ENCODE measurements at regions not wholly inside any gene's neighbourhood (a gene's known extent, or its start where the extent isn't known, plus 50 kb on each side); places are given as distances from the start of the nearest gene placed in this dataset.
"Not testable (repeated sequence)": the region's sequence is repeated elsewhere in the genome, so short reads cannot be mapped to it uniquely, and the experiment has no call there.

DNA sequence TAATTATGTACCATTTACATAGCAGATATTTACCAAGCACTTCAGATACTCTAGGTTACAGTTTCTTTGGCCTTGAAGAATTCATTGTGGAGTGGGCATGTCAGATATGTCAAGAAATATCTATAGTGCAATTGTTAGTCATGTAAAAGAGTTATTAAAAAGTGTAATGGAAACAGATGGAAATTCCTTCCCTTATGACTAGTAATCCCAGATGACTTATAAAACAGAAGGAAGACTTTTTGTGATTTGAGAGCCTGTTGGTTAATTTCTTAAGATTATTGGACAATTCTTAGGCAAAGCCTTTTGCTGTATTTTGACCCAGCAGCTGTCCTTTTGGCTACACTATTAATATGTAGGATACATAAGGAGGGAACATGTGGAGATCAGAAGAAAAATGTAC is 708.9 kb upstream of the NECTIN3 start:
- no peak overlapping the region for H3K27ac Mint-ChIP-seq
- no peaks in the 10 kb centered on the region; the same call in 1 of the 2 replicates for H3K36me3 Mint-ChIP-seq (ENCODE audit: low read depth)
- H3K4me3 Mint-ChIP-seq, result no peak overlapping the region
- H3K4me1 Mint-ChIP-seq (ENCODE audit: low read depth), result peaks cover 16% of the 10 kb centered on the region
- H3K9me3 Mint-ChIP-seq, result no peaks in the 10 kb centered on the region
- no peaks in the 10 kb centered on the region; the same call in 1 of the 2 replicates for H3K27me3 Mint-ChIP-seq (ENCODE audit: insufficient read depth)
- TF ChIP-seq, protein P1, sequence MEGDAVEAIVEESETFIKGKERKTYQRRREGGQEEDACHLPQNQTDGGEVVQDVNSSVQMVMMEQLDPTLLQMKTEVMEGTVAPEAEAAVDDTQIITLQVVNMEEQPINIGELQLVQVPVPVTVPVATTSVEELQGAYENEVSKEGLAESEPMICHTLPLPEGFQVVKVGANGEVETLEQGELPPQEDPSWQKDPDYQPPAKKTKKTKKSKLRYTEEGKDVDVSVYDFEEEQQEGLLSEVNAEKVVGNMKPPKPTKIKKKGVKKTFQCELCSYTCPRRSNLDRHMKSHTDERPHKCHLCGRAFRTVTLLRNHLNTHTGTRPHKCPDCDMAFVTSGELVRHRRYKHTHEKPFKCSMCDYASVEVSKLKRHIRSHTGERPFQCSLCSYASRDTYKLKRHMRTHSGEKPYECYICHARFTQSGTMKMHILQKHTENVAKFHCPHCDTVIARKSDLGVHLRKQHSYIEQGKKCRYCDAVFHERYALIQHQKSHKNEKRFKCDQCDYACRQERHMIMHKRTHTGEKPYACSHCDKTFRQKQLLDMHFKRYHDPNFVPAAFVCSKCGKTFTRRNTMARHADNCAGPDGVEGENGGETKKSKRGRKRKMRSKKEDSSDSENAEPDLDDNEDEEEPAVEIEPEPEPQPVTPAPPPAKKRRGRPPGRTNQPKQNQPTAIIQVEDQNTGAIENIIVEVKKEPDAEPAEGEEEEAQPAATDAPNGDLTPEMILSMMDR (IDR thresholded peaks at IDR 0.05), result no peak
- no peak for DNase-seq

DNA sequence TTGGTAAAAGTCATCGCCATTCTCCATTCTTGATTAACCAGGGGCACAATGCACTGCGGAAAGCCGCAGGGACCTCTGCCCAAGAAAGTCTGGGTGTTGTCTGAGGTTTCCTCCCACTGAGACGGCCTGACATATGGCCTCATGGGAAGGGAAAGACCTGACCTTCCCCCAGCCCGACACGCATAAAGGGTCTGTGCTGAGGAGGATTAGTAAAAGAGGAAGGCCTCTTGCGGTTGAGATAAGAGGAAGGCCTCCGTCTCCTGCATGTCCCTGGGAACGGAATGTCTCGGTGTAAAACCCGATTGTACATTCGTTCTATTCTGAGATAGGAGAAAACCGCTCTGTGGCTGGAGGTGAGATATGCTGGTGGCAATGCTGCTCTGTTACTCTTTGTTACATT is 704.3 kb upstream of the NECTIN3 start:
- not testable (repeated sequence) for H3K27ac Mint-ChIP-seq; H3K4me1 Mint-ChIP-seq (ENCODE audit: low read depth); H3K36me3 Mint-ChIP-seq (ENCODE audit: low read depth); H3K9me3 Mint-ChIP-seq; H3K27me3 Mint-ChIP-seq (ENCODE audit: insufficient read depth); DNase-seq; H3K4me3 Mint-ChIP-seq

DNA sequence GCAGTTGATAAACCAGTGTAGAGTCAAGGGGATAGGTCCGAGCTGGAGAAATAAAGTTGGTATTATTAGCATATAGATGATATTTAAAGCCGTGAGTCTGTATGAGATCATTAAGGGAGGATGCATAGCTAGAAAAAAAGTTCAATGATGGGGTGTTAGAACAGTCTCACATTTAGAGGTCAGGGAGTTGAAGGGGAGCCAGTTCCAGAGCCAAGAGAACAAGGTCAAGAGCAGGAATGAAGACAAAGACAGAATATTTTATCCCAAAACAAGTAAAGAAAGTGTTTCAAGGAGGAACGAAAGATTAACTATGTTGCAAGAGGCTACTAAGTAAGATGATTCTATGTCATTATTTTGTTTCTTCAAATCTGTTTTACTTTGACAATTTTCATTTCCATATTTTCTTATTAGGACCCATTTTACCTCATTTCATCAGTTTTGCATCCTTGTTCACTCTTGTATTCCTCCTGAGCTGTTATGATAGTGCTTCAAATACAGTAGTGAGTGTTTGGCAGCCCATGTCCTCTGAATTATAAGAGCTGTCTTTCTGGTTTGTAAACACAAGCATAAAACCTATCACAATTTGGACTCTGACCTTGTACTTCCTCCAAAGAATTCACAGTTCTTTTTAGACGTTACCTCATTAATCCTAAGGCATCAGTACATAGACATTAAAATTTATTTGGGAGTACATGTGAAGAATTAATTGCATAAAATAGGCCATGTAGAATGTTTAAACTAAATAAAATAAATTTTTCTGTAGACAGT is 695.7 kb upstream of the NECTIN3 start:
- peaks cover 9% of the 10 kb centered on the region for H3K4me1 Mint-ChIP-seq (ENCODE audit: low read depth)
- H3K27ac Mint-ChIP-seq, result no peak overlapping the region

DNA sequence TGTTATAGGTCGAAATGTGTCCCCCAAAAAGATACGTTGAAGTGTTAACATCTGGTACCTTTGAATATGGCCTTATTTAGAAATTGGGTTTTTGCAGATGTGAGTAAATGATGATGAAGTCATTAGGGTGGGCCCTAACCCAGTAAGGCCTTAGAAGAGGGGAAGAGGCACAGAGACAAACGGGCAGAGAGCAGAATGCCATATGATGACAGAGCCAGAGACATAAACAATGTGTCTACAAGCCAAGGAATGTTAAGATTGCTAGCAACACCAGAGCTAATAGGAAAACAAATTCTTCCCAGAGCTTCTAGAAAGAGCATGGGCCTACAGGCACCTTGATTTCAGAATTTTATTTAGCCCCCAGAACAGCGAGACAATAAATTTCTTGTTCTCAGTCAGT is 693.1 kb upstream of the NECTIN3 start:
- DNase-seq, result no peak
- peak overlapping the region; percentile 61 for H3K27ac Mint-ChIP-seq
- peaks cover 19% of the 10 kb centered on the region for H3K4me1 Mint-ChIP-seq (ENCODE audit: low read depth)
- no peaks in the 10 kb centered on the region for H3K36me3 Mint-ChIP-seq (ENCODE audit: low read depth)
- H3K9me3 Mint-ChIP-seq, result no peaks in the 10 kb centered on the region
- TF ChIP-seq, protein P1 (IDR thresholded peaks at IDR 0.05), result no peak
- no peak overlapping the region for H3K4me3 Mint-ChIP-seq
- no peaks in the 10 kb centered on the region for H3K27me3 Mint-ChIP-seq (ENCODE audit: insufficient read depth)

More for the DNA sequence above, 695.7 kb upstream of the NECTIN3 start:
- Mint-ChIP-seq H3K9me3 (no peaks in the 10 kb centered on the region), H3K36me3 (ENCODE audit: low read depth) (no peaks in the 10 kb centered on the region), H3K4me3 (no peak overlapping the region), H3K27me3 (ENCODE audit: insufficient read depth) (no peaks in the 10 kb centered on the region)
- TF ChIP-seq, protein P1 (IDR thresholded peaks at IDR 0.05), result no peak
- no peak for DNase-seq

DNA sequence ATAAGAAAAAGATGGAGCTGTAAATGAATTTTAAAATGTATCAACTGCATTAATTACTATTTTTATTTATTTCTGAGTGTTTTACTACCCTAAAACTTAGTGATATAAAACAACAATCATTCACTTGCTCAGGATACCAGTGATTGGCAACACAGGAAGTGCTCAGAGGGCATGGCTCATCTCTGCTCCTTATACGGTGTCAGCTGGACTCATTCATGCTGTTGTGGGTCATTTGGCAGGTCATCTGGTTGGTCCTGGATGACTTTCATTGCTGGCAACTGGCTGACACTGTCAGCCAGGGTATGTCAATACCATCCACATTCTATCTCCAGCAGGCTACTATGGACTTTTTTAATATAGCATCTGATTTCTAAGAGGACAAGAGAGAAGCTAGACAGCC is 689.6 kb upstream of the NECTIN3 start:
- peaks cover 51% of the 10 kb centered on the region for H3K4me1 Mint-ChIP-seq (ENCODE audit: low read depth)
- no peak overlapping the region for H3K4me3 Mint-ChIP-seq
- H3K9me3 Mint-ChIP-seq, result no peaks in the 10 kb centered on the region
- TF ChIP-seq, protein P1 (IDR thresholded peaks at IDR 0.05), result no peak
- H3K27me3 Mint-ChIP-seq (ENCODE audit: insufficient read depth), result no peaks in the 10 kb centered on the region
- no peak for DNase-seq
- H3K27ac Mint-ChIP-seq, result no peak overlapping the region
- no peaks in the 10 kb centered on the region for H3K36me3 Mint-ChIP-seq (ENCODE audit: low read depth)

DNA sequence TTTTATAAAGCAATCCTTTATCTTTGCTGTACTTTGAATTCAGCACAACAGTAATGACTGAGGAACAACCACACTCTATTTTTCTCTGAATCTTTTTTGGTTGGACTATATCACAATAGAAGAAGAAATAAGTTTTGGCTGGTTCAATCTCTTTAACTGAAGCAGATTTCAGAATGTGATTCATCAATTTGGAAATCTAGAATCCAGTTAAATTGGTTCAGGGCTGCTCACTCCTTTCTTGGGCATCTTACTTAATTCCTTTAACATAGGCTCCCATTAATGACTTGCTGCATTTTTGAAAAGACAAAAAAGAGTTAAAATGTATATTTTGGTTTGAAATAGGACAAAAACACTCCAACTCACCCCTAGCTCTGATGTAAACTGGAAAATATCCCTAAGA is 688.3 kb upstream of the NECTIN3 start:
- Mint-ChIP-seq H3K27me3 (ENCODE audit: insufficient read depth) (no peaks in the 10 kb centered on the region), H3K36me3 (ENCODE audit: low read depth) (no peaks in the 10 kb centered on the region), H3K4me1 (ENCODE audit: low read depth) (peaks cover 48% of the 10 kb centered on the region), H3K27ac (no peak overlapping the region), H3K9me3 (no peaks in the 10 kb centered on the region), H3K4me3 (no peak overlapping the region)
- DNase-seq, result no peak
- TF ChIP-seq, protein P1 (IDR thresholded peaks at IDR 0.05), result no peak

All from HFFc6 (cell line).